Vagina (tissue), 2 donors: ENCODE measurements at regions not wholly inside any gene's neighbourhood (a gene's known extent, or its start where the extent isn't known, plus 50 kb on each side); places are given as distances from the start of the nearest gene placed in this dataset.

Experiments
- DNase-seq, 2 donors: peaks; one replicate each; pipeline ENCODE4 v3.0.0-alpha.2; 2017; ENCODE audit errors: extremely low spot score in 2 of 2
- H3K27ac ChIP-seq: fragments of 200-600 bp; sonication (generic); one replicate; pipeline ENCODE4 v1.5.1; 2019
- H3K27me3 ChIP-seq: fragments of 200-600 bp; sonication (generic); one replicate; pipeline ENCODE4 v1.5.1; 2019
- H3K36me3 ChIP-seq, 2 donors: fragments of 200-600 bp; sonication (generic); one replicate each; pipeline ENCODE4 v1.5.1; 2017 to 2019
- H3K4me1 ChIP-seq: fragments of 200-600 bp; sonication (generic); one replicate; pipeline ENCODE4 v1.5.1; 2019
- H3K4me3 ChIP-seq, 2 donors: fragments of 200-600 bp; sonication (generic); 1 replicate in 1 of 2; 2 replicates in 1 of 2; pipeline ENCODE4 v1.5.1; 2016 to 2019
- H3K9me3 ChIP-seq: fragments of 200-600 bp; sonication (generic); one replicate; pipeline ENCODE4 v1.5.1; 2019
- POLR2A ChIP-seq, 2 donors: fragments of 450-650 bp; IDR thresholded peaks; one replicate each; pipeline ENCODE4 v1.6.1; 2017; ENCODE audit warnings: antibody characterized with exemption in 2 of 2, mild to moderate bottlenecking in 2 of 2, moderate library complexity in 2 of 2
- POLR2AphosphoS5 ChIP-seq, 2 donors: sonication (generic); formaldehyde crosslinking; IDR thresholded peaks; one replicate each; pipeline ENCODE4 v1.9.0; 2017; ENCODE audit warnings: antibody characterized with exemption in 2 of 2, mild to moderate bottlenecking in 2 of 2, low read depth in 1 of 2; ENCODE audit not compliant: insufficient read depth in 1 of 2
- intact Hi-C: fragments of 100-400 bp; cut with DNase I; formaldehyde crosslinking; loops from one replicate; pipeline ENCODE4 v1.15.1; 2023
- TF ChIP-seq, protein P1 (sequence below), 3 experiments: fragments of 450-650 bp in 2 of 3; fragments of 200-600 bp in 1 of 3; sonication (generic) in 1 of 3; IDR thresholded peaks; one replicate each; pipeline ENCODE4 v1.5.1; 2017 to 2019; ENCODE audit warnings: antibody characterized with exemption in 3 of 3, mild to moderate bottlenecking in 2 of 3, moderate library complexity in 2 of 3

DNA sequence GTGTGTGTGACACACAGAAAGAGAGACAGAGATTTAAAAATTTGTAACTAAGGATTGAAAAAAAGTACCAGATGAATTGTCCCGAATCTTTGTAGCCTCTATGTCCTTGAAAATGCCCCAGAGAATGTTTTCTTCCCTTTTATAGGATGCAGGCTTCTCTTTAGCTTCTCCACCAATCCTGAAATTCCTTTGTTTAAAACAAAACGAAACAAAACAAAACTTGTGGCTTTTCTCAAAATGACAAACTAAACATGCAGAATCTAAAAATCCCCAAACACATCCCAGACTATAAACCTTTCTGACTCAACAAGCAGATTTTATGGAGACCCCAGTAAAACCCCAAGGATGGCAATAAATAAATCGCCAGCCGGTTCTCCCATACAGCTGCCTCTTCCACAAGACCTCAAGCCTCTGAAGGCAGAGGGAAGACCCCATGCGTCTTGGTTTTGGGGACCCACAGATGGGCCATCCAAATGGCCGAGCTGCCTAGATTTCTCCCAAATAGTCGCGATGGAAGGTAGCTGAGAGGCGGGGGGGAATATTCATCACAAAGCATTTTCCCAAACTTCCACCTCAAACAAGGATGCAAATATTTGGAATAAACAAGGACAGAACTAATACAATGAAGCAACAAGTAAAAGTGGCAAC lies 269.5 kb upstream of the FOXF1 start:
- H3K27me3 ChIP-seq: no peaks in the 10 kb centered on the region
- H3K27ac ChIP-seq: peak overlapping the region; percentile 27
- no peaks in the 10 kb centered on the region for H3K36me3 ChIP-seq
- intact Hi-C loops: no loop called here
- no peak for DNase-seq
- no peaks in the 10 kb centered on the region for H3K4me1 ChIP-seq
- no peaks in the 10 kb centered on the region for H3K9me3 ChIP-seq
- TF ChIP-seq POLR2AphosphoS5 (IDR thresholded peaks at IDR 0.05; ENCODE audit: insufficient read depth in 1 of 2, low read depth in 1 of 2) (no peak), POLR2A (IDR thresholded peaks at IDR 0.05) (no peak)
- TF ChIP-seq, protein P1, sequence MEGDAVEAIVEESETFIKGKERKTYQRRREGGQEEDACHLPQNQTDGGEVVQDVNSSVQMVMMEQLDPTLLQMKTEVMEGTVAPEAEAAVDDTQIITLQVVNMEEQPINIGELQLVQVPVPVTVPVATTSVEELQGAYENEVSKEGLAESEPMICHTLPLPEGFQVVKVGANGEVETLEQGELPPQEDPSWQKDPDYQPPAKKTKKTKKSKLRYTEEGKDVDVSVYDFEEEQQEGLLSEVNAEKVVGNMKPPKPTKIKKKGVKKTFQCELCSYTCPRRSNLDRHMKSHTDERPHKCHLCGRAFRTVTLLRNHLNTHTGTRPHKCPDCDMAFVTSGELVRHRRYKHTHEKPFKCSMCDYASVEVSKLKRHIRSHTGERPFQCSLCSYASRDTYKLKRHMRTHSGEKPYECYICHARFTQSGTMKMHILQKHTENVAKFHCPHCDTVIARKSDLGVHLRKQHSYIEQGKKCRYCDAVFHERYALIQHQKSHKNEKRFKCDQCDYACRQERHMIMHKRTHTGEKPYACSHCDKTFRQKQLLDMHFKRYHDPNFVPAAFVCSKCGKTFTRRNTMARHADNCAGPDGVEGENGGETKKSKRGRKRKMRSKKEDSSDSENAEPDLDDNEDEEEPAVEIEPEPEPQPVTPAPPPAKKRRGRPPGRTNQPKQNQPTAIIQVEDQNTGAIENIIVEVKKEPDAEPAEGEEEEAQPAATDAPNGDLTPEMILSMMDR (IDR thresholded peaks at IDR 0.05): no peak
- H3K4me3 ChIP-seq: no peak overlapping the region

DNA sequence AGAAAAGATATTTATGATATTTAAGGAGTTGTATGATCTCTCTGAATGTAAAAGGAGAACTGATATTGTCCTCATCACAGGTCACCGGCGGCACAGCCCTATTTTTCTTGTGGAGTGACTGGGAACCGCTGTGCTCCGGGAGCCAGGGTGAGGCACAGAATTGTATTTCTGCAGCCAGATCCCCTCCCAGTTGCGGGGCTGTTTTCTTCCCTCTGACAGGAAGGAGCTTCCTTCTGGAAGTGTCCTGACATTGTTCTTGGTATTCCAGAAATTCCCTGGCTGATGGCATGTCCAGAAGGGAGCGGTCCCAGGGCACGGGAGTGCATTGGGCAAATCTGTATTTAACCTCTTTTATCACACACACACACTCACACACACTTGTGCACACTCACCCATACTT lies 268.6 kb upstream of the FOXF1 start:
- no peaks in the 10 kb centered on the region for H3K4me1 ChIP-seq
- no peak overlapping the region for H3K27ac ChIP-seq
- no peak overlapping the region for H3K4me3 ChIP-seq
- H3K36me3 ChIP-seq: no peaks in the 10 kb centered on the region
- DNase-seq: no peak
- intact Hi-C loops: no loop called here
- H3K27me3 ChIP-seq: no peaks in the 10 kb centered on the region
- no peak for TF ChIP-seq POLR2AphosphoS5 (IDR thresholded peaks at IDR 0.05; ENCODE audit: insufficient read depth in 1 of 2, low read depth in 1 of 2)
- TF ChIP-seq, protein P1 (IDR thresholded peaks at IDR 0.05): no peak
- TF ChIP-seq POLR2A (IDR thresholded peaks at IDR 0.05): no peak
- H3K9me3 ChIP-seq: no peaks in the 10 kb centered on the region

DNA sequence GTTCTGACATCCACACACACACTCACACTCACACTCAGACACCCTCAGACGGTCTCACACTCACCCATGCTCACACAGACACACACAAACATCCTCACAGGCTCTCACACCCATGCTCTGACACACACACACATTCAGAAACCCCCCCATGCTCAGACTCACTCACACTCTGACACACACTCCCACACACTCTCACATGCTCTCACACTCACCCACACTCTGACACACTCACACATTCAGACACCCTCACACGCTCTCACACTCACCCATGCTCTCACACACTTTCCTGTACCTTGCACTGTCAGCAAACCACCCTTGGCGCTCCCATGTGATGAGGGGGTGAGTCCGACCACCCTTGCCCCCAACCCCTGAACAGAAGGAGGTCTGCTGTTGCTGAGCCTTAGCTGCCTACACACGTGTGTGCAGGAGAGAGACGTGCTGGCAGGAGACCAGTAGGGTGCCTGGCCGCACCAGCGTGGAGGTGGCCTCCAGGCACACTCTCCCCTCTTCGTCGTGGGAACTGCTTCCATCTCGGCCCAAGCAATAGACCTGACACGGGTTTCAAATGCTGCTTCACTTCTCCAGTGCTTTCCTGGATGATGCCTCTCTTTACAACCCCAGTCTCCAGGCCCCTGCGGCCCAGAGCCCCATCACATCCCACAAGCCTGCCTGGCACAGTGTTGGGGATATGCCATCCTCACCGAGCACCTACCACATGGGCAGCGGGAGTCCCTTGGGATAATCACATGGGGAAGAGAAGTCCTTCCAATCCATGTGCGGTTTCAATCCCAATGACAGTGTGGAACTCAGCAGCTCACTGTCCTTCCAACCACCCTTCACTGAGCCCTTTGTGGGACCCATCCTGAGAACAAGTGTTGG lies 267.8 kb upstream of the FOXF1 start:
- Histone ChIP-seq H3K4me1 (no peaks in the 10 kb centered on the region), H3K9me3 (no peaks in the 10 kb centered on the region), H3K27ac (no peak overlapping the region), H3K4me3 (no peak overlapping the region), H3K27me3 (no peaks in the 10 kb centered on the region), H3K36me3 (no peaks in the 10 kb centered on the region)
- DNase-seq: no peak
- intact Hi-C loops: no loop called here
- TF ChIP-seq, protein P1 (IDR thresholded peaks at IDR 0.05): no peak
- TF ChIP-seq POLR2A (IDR thresholded peaks at IDR 0.05) (no peak), POLR2AphosphoS5 (IDR thresholded peaks at IDR 0.05; ENCODE audit: insufficient read depth in 1 of 2, low read depth in 1 of 2) (no peak)

DNA sequence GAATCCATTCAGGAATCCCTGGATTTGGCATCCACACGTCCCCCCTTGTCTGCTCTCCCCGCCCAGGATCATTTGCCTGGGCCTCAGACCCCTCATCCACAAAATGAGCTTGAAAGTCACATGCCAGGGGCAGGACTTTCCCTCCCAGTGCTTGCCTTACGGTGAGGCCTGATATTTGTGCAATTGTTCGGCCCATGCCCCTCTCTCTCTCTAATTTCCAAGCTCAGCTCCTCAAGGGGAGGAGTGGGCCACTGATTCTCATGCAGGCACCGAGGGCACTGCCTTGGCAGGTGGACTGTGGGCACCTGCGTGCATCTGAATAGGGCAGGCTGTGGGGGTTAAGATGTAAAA lies 267.2 kb upstream of the FOXF1 start:
- H3K4me1 ChIP-seq: no peaks in the 10 kb centered on the region
- no peaks in the 10 kb centered on the region for H3K27me3 ChIP-seq
- H3K9me3 ChIP-seq: no peaks in the 10 kb centered on the region
- peak in 1 of 2 donors; percentile 72 for DNase-seq
- TF ChIP-seq, protein P1 (IDR thresholded peaks at IDR 0.05): no peak
- no peak overlapping the region for H3K4me3 ChIP-seq
- intact Hi-C loops: no loop called here
- H3K36me3 ChIP-seq: no peaks in the 10 kb centered on the region
- no peak overlapping the region for H3K27ac ChIP-seq

DNA sequence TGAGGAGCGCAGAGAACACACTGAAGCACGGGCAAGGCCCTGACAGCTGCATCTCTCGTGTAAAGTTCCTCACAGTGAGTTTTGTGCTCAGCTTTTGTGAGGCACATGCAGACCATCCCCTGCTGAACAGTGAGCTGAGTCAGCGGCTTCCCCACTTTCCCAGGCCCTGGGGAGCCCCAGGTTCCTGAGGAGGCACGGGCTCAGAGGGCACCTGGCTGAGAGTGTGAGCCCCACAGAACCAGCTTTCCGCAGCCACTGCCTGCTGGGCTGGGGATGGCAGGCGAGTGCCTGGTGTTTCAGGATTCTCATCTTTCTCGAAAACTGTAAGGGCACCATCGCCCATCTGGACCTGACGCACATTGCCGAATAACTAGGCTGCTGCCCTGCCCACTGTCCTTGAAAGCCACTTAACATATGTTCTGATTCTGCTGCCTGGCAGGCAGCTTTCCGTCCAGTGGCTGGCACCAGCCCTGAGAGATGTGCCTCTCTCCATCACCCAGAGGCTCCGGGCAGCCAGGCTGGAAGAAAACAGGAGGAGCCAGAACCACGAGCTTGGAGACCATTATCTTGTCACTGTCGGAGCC lies 266.7 kb upstream of the FOXF1 start:
- Histone ChIP-seq H3K4me3 (no peak overlapping the region), H3K9me3 (no peaks in the 10 kb centered on the region), H3K36me3 (no peaks in the 10 kb centered on the region), H3K27me3 (no peaks in the 10 kb centered on the region), H3K27ac (no peak overlapping the region), H3K4me1 (no peaks in the 10 kb centered on the region)
- intact Hi-C loops: no loop called here
- DNase-seq: peak in 1 of 2 donors; percentile 61
- TF ChIP-seq, protein P1 (IDR thresholded peaks at IDR 0.05): no peak
- TF ChIP-seq POLR2A (IDR thresholded peaks at IDR 0.05): no peak
- TF ChIP-seq POLR2AphosphoS5 (IDR thresholded peaks at IDR 0.05; ENCODE audit: insufficient read depth in 1 of 2, low read depth in 1 of 2): no peak
